ENCODE measurements at regions not wholly inside any gene's neighbourhood (a gene's known extent, or its start where the extent isn't known, plus 50 kb on each side); places are given as distances from the start of the nearest gene placed in this dataset.

DNA sequence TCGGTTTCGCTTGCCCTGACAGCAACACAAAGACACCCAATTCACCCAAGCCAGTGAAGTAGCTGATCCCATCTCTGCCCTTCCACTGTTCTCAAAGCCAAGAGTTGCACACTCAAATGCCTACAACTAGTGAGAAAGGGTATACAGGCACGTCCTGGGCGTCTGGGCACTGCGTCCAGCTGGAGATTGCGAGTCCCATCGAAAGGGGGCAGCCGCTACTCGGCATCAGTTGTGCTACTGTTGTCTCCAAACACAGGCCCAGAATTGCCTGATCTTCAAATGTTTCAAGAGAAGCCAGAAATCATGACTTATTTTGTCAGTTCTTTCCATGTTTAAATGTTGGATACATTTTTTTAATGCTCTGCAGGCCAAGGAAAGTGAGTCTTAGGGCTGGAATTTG is 487.8 kb downstream of the BCOR start:
- no peak for DNase-seq (ENCODE audit: low spot score)

DNA sequence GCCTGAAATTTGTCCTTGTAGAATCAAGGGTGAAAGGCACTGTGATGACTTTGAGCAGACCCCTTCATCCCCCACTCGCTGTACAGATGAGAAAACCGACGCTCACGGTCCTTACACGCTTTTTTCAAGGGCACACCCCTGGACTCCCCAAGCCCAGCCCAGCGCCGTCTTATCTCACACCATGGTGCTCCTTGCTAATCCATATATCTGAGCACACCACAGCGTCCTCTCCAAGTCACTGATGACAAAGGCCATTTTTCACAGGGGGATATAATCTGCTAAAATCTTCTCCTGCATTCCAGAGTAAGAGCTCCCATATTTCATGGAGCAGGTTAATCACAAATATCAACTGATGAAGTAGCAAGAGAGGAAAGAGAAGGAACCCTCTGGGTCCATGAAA is 486.3 kb downstream of the BCOR start:
- DNase-seq (ENCODE audit: low spot score) = no peak

DNA sequence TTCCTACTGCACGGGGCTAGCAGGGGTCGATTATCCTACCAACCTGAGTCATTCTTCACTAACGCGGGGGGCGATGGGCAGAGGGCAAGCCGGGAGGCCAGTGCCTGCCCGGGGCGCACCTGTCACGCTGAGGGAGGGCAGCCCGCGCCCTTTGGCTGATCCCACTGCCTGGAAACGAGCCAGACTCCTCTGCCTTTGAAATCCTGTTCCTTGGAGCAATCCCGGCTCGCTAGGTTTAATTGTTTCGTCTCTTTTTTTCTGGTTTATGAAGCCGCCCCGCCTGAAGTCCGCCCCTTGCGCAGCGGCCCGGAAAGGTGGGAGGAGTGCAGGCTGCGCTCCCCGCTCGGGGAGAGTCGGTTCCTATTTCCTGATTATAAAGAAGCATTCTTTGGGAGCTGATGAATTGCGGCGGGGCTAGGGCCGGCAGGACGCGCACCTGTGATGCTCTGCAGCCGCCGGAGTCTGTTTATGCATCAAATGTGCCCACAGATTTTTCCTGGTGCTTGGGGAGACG is 484.2 kb downstream of the BCOR start:
- peak; percentile 71 for DNase-seq (ENCODE audit: low spot score)

DNA sequence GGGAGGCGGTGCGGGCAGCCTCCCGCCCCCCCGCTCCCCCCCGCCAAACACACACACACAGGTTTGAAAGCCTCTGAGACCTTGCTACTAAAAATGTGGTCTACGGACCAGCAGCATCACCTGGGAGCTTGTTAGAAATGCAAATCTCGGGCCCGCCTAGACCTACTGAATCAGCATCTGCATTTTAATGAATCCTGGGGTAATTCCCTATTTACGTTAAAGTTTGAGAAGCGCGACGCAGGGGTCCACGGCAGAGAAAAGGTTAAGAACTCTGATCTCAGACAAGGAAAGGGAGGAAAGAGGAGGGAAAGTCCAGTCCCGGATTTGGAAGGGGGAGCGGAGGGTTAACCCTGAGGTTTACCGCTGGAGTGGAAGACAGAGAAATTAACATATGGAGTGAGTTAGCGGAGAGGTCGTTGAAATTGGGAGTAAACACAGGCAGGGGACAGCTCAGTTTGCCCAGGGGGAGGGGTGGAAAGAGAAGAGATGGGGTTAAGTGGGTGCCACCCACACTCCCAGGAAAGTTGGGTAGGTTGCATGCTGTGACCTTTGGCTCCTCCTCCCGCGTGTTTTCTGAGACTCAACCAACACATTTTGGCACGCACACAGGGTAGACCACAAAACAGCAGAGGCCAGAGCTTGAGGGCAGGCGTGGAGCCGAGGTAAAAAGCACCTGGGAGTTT is 483.6 kb downstream of the BCOR start:
- DNase-seq (ENCODE audit: low spot score) = no peak

DNA sequence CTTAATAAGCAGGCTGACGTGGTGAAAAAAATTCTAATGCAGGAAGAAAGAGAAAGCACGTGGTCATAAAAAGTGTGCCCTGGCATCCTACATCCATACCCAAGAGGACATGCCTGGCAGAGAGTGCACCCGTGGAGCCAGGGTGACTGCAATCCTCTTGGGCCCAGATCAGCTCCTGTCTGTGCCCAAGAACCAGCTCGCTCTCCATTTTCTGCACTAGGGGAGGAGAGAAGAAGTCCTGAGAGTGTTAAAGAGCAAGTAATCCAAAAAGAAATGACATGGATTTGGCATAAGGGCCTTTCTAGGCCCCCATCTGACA is 483.1 kb downstream of the BCOR start:
- no peak for DNase-seq (ENCODE audit: low spot score)

DNA sequence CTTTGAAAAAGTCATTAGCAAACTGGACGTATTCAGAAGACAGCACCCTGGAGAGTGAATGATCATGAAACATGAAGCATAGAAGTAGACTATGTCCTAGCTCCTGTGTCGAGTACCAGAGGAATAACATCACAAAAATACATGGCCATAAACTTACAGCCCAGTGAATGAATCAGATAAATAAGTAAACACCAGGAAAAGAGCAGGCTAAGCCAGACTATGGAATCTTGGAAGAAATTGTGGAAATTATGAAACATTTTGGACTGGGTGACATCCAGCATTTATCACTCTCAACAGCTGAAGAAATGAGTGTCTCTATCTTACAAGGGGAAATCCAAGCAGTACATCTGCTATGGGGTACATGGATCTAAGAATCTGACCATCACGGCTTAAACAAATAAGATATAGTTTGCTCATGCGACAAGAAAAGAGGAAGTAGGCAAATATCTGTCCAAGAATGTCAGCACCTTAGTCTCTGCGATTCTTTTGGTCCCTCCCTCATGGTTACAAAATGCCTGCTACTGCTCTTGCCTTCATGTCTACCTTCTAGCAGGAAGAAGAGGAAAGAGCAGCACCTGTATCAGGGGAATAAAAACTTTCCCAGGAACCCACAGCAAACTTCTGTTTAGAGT is 481.5 kb downstream of the BCOR start:
- no peak for DNase-seq (ENCODE audit: low spot score)

DNA sequence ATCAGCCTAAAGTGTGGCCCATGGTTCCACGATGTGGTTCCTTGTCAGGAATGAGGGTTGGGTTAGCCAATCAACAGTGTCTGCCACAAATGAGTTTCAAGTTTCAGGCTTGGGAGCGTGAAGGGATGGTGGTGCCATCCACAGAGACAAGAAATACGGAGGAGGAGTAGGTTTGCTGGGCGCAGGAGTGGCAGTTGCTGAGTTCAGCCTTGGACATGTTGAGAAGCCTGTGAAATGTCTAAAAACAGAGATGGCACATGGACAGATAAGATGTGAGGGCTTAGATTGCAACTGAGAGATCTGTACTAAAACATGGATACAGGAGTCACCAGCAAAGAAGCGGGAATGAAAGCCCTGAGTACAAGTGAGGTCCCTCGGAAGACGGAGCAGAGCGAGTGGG is 481.0 kb downstream of the BCOR start:
- DNase-seq (ENCODE audit: low spot score) = no peak

DNA sequence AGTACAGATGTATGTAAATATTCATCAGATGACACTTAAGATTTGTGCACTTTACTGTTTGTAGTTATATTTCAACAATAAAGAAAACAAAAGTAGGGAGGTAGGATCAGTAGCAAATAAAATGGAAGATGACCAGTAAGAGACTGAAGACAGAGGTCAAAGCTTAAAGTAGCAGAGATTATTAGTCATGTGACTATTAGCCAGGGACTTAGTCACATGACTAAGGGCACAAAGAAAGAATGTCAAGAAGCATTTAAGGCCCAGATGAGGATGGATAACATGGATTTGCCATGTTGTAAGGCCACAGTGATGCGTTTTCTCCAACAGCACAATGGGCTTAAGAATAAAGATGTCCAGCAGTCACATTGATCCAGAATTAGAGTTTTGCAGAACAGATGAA is 479.6 kb downstream of the BCOR start:
- no peak for DNase-seq (ENCODE audit: low spot score)

DNA sequence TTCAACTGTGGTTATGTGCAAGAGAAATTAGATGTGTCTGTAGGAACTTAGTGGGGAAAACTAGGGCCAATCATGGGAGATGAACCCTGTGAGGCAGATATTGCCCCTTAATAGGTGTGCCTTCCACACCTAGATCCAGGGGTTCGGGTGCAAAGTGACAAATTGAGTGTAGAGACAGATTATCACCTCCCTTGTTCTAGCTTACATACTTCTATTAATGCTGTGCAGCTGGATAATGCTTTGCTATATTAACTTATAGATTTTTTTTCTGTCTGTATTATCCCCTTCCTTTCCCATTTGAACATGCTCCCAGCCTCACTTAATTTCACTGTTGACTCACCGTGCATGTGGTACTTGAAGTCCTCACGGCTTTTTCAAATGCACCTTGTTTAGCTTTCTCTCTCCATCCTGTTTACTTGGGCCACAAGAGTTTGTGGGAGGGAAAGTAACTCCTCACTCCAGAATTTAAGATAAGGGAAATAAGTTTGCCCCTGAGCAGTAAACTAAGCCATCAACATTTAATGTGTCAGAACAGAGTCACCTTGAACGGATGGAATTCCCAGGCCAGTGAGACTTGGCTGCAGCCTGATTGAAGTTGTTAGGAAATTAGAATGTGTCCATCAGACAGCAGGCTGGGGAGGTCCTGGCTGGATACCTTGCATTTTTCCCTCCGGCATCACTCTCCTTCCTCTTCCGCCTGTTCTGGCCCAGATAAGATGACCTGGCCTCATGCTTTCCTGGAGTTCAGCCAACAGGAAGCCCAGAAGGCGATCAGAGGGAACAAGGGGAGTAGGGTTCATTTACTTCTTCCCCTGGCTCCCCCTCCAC is 478.4 kb downstream of the BCOR start:
- DNase-seq (ENCODE audit: low spot score) = no peak

DNA sequence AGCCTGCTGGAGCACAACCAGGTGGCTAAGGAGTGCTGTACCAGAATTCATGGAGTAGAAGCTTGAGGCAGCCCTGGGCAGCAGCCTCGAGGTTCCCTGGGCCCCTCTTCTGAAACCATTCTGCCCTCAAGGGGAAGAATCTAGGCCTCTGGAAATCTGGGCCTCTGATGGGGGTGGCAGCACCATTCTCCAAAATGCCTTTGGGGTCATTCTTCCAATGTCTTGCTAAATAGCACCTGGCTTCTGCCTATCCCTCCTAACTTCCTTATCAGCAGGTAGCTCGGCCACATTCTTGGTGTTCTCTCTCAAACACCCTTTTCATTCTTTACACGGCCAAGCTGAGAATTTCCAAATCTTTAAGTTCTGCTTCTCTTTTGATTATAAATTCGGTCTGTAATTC is 473.6 kb downstream of the BCOR start:
- no peak for DNase-seq (ENCODE audit: low spot score)

DNA sequence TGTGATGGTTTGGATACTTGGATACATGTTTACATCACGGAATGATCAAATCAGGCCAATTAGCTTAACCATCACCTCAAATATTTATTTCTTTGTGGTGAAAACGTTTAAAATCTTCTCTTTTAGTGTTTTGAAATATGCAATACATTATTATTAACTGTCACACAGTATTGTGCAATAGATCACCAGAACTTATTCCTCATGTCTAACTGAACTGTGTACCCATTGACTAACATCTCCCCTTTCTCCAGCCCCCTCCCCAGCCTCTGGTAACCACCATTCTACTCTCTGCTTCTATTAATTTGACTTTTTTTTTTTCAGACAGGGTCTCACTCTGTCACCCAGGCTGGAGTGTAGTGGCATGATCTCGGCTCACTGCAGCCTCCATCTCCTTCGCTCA is 471.9 kb downstream of the BCOR start:
- DNase-seq (ENCODE audit: low spot score) = no peak

DNA sequence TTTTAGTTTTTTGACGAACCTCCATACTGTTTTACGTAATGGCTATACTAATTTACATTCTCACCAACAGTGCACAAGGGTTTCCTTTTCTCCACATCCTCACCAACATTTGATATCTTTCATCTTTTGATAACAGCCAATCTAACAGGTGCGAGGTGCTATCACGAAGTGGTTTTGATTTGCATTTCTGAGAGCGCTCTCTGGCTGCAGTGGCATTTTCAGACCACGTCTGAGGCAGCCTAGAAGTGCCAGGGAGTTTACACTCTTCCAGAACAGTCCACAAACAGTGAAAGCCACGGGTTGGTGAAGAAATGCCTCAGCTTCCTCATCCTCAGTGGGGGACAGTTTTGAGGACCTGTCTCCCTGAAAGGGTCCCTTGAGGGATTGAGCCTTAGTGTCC is 471.0 kb downstream of the BCOR start:
- DNase-seq (ENCODE audit: low spot score) = no peak

DNA sequence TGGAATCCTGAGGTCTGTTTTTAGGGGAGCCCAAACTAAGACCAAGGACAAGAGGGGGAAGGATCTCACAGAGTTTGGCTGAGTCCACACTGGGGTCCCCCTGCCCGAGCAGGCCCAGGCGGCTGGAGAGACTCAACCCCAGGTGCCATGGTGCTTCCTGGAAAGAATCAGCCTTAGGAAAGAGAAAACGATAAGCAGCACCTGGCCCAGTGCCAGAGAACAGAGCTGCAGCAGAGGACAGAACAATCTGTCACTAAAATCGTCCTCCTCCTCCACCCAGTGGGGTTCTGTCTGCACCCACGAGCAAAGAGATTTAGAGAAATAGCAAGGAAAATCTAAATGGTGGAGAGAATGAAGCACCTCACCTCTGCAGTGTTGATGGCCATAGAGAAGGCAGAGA is 470.5 kb downstream of the BCOR start:
- DNase-seq (ENCODE audit: low spot score) = no peak

DNA sequence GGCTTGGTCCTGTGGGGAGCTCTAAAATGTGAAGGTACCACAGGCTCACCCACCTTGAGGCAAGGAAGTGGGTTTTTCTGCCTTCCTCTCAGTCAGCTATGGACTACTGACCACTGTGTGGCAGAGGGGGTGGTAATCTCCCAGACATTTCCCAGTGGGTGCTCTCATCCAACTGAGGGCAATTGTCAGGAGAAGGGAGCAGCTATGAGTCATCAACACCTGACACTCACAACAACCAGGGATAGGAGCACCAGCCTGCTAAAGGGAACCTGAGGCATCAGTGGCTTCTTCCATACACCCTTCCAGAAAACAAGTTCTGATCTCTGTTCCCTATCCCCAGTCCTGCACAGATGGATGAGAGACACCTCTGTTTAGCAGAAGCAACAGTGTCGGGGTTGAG is 468.8 kb downstream of the BCOR start:
- DNase-seq (ENCODE audit: low spot score) = no peak

DNA sequence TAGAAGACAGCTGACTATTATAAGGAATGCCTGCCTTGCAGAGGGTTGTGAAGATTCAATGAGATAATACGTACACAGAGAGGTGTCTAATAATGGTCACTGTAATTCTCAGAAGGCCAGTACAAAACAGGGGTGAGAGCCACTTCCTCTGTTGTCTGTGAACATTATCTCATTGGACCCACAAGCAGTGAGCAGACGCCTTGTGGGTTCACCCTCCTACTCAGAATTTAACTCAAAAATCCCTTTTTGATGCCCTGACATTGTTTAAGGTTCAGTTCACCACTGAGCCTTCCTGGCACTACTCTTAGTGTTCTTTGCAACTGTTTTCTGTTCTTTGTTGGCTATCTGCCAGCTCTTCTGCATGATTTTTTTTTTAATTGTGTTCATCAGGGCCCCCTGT is 467.4 kb downstream of the BCOR start:
- no peak for DNase-seq (ENCODE audit: low spot score)

DNA sequence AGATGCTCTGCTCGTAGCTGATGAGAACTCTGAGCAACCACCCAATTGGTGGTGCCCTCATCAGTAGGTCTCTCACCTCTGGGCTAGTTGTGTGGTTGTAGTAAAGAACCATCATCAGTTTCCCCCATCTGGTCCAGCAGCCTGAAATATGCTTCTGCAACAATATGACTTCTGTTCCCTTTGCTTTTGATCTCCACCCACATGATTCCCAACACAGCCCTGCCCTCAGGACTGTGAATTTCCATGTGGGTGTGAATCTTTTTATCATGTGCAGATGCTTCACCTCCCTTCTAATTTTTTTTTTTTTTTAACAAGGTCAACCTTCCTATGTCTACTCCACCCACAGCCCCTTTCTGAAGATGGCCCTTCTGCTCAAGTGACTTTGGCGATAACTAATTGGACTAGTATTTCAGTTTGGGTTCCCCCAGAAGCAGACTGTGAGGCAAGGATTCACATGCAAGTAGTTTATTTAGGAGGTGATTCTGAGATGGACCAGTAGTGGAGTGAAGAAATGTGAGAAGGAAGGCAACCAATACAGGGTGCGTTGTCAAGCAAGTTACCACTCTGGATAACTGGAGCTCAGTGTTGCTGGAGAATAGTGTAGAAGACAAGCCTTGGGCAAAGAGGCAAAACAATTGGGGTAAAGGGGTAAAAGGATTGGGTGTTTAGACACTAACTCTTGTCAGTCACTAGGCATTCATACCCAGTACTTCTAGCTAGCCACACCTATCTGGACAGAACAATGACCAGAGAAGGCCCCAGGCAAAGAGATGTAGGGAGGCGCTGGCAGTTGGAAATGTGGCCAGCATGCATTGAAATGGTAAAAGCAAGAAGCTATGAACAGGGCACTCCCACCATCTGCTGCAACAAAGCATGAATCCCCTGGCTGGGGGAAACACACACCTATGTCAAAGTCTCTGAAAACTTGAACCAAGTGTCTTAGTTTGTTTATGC is 466.2 kb downstream of the BCOR start:
- DNase-seq (ENCODE audit: low spot score) = no peak

DNA sequence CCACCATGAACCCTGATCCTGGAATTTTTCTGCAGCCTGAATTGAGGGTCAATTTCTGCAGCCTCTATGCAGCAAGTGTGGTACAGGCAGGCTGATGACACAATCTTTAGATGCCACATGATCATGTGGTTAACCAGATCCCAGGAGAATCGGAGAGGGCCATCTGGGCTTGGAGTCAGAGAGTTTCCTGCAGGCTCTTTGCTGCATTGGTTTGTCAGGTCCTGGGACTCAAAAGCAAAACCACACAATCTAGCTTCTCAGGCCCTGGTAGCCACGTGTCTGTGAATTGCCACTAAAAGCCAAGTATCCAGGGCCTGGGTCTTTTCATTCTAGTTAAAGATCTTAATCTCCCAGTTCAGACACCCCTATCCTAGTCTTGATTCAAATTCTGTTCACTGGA is 464.5 kb downstream of the BCOR start:
- no peak for DNase-seq (ENCODE audit: low spot score)

DNA sequence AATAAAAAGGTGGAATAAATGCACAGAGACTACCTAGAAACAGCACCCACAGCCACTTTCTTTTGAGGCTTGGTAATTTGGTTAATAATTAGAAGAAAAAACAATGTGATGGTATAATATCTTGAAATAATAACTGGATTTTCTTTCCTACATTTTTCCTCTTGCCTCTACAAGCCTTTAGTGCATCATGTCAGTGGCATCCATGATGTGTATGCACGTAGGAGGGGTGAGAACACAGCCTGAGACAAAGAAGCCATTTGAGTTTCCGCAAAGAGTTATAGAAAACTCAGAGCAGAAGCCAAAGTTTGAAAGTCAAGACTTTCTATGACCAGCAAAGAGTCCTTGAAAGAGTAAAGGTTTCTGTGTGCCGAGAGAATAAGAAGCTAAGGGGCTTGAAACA is 461.3 kb downstream of the BCOR start:
- no peak for DNase-seq (ENCODE audit: low spot score)

DNA sequence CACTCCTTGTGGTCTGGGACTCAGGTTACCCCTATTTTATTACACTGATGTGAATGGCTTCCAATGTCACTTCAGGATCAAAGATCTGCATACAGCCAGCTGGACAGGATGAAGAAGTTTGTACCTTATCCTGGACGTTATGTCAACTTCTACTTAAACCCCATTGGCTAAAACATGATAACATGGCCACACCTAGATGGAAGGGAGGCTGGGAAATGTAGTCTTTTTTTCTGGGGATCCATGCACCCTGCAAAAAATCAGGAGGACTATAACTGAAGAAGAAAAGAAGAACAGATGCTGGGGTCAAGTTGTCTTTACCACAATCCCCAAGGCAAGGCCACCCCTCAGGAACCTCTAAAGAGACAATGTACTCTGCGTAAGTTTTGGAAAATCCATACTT is 459.2 kb downstream of the BCOR start:
- no peak for DNase-seq (ENCODE audit: low spot score)

DNA sequence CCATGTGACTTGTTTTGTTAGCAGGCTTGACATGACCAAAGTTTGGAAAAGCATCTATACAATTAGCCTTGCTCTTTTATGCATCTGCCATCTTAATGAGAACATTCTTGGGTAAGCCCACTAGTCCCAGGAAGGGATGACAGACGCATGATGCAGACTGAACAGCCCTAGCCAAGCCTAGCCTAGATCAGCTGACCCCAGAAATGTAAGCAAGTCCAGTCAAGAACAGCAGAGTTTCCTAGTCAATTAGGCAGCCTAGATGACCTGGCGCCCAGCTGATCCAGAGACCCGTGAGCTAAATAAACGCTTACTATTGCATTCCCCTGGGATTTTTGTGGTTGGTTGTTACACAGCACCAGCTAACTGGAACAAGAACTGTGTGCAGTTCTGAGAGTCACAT is 457.9 kb downstream of the BCOR start:
- no peak for DNase-seq (ENCODE audit: low spot score)

DNA sequence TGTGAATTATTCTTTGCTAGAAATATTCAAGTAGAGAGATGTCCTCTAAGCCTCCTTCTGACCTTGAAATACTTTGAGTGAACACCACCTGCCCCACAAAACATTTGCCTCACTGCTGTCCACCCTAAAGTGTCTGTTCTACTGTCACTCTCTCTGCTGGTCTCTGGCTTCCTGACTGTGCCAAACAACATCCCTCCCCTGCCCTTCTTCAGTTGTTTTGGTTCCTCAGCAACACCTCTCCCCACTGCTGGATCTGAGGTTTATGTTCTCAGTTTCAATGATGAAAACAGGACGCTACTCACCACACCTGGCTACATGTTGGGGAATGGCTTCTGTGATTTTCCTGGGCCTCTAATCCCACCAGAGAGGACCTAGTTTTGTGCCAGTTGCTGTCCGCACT is 456.9 kb downstream of the BCOR start:
- DNase-seq (ENCODE audit: low spot score) = no peak

DNA sequence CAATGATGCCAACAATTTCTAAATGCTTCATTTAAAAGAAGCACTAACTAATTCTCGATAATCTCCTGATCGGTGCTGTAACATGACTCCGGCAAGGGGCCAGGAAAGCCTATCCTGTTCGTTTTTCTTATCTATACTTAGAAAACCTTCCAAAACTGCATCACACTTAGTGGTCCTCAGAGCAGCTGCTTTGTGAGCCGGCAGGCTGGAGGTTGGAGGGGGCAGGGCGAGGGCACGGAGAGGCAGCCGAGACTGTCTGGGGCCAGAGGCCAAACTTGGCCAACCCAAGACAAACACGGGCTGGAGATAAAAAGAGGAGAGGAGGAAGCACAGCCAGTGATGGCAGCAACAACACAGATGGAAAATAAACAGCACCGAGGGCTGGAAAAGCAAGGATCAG is 455.7 kb downstream of the BCOR start:
- no peak for DNase-seq (ENCODE audit: low spot score)

Data from D341Med (cell line).